GM12891 (cell line): ENCODE measurements at regions not wholly inside any gene's neighbourhood (a gene's known extent, or its start where the extent isn't known, plus 50 kb on each side); places are given as distances from the start of the nearest gene placed in this dataset.

Experiments used
- PAX5 ChIP-seq: IDR thresholded peaks from 2 replicates; pipeline ENCODE4 v1.6.1; 2011; ENCODE audit warnings: low read length, moderate library complexity, mild to moderate bottlenecking; ENCODE audit not compliant: insufficient read depth, severe bottlenecking
- POLR2A ChIP-seq: IDR thresholded peaks from 2 replicates; pipeline ENCODE4 v1.6.1; 2011; ENCODE audit warnings: low read depth, low read length, control low read depth
- POLR2AphosphoS5 ChIP-seq: IDR thresholded peaks from 2 replicates; pipeline ENCODE4 v1.6.1; 2011; ENCODE audit warnings: low read depth, low read length, control low read depth
- POU2F2 ChIP-seq: IDR thresholded peaks from 2 replicates; pipeline ENCODE4 v1.6.1; 2011; ENCODE audit warnings: low read depth, mild to moderate bottlenecking, control low read depth, low read length, moderate library complexity
- TAF1 ChIP-seq: IDR thresholded peaks from 2 replicates; pipeline ENCODE4 v1.6.1; 2011; ENCODE audit warnings: low read depth, low read length, control low read depth

- TF ChIP-seq POLR2A (no peak), POLR2AphosphoS5 (no peak), TAF1 (no peak), POU2F2 (no peak), PAX5 (no peak)
Observed at GRCh38 chr10:125379592-125379991, 219.2 kb upstream of the CTBP2 start.
